NCI-H187 (cell line): ENCODE measurements at regions not wholly inside any gene's neighbourhood (a gene's known extent, or its start where the extent isn't known, plus 50 kb on each side); places are given as distances from the start of the nearest gene placed in this dataset.
A peak's percentile ranks its signal among the peaks of the same experiment; 100 is the strongest.

Experiments used
- DNase-seq, 2 experiments: peaks; one replicate each; lab custom pipeline; 2025; lab: John Stamatoyannopoulos, UW

GRCh38 chr9:71183251-71183650, 61.8 kb upstream of the TRPM3 start:
- DNase-seq, result no peak

GRCh38 chr9:71179183-71179582, 57.8 kb upstream of the TRPM3 start:
- DNase-seq, result peak in 1 of 2 experiments; percentile 4

GRCh38 chr9:71177901-71178300, 56.5 kb upstream of the TRPM3 start:
- no peak for DNase-seq

- DNase-seq, result no peak
These were observed 50.1 kb upstream of the TRPM3 start for GRCh38 chr9:71171517-71171916.
